ENCODE measurements at regions not wholly inside any gene's neighbourhood (a gene's known extent, or its start where the extent isn't known, plus 50 kb on each side); places are given as distances from the start of the nearest gene placed in this dataset.
"Not testable (repeated sequence)": the region's sequence is repeated elsewhere in the genome, so short reads cannot be mapped to it uniquely, and the experiment has no call there.

DNA sequence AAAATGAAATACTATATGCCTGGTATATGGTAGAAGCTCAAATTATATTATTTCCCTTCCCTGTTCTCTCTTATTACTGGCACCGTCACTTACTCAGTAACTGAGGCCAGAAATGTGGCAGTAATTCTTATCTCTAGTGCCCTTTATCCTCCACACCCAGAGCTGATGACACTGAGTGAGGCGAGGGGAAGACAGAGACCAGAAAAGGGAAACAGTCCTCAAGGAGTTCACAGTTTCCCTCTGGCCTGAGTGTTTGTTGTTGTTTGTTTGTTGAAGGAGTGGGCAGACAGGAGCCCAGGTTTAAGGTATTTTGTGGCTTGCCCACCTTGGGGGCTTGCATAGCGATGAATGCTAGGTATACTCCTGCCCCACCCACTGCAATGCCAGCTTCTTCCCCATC lies 101.5 kb upstream of the FNDC3A start:
- no peak overlapping the region for H3K4me3 ChIP-seq
- TF ChIP-seq, protein P1, sequence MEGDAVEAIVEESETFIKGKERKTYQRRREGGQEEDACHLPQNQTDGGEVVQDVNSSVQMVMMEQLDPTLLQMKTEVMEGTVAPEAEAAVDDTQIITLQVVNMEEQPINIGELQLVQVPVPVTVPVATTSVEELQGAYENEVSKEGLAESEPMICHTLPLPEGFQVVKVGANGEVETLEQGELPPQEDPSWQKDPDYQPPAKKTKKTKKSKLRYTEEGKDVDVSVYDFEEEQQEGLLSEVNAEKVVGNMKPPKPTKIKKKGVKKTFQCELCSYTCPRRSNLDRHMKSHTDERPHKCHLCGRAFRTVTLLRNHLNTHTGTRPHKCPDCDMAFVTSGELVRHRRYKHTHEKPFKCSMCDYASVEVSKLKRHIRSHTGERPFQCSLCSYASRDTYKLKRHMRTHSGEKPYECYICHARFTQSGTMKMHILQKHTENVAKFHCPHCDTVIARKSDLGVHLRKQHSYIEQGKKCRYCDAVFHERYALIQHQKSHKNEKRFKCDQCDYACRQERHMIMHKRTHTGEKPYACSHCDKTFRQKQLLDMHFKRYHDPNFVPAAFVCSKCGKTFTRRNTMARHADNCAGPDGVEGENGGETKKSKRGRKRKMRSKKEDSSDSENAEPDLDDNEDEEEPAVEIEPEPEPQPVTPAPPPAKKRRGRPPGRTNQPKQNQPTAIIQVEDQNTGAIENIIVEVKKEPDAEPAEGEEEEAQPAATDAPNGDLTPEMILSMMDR (IDR thresholded peaks at IDR 0.05): no peak
- intact Hi-C loops (cut with DNase I): no loop called here
- no peaks in the 10 kb centered on the region for H3K4me1 ChIP-seq
- H3K36me3 ChIP-seq: no peaks in the 10 kb centered on the region
- DNase-seq: no peak
- no peak overlapping the region for H3K27ac ChIP-seq
- peaks cover 0 to 7% of the 10 kb centered on the region in 2 donors for H3K27me3 ChIP-seq
- peak; percentile 23 for ATAC-seq
- H3K9me3 ChIP-seq: no peaks in the 10 kb centered on the region

DNA sequence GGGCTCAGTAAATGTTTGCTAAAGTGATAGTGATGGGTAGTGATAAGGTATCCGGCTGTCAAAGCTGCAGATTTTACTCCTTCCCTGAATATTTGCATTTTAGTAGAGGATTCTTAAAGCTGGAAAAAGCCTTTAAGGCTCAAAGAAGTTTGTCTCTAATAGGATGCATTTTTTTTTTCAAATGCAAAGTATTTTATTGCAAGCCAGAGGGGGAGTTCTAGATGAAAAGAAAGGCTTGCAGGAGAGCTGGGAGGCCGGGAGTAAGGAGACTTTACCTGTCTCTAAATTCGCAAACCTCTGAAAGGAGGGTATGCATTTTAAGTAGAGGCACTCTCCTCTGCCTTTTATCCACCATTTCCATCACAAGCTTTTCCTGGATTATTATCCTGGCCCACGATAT lies 100.7 kb upstream of the FNDC3A start:
- Histone ChIP-seq H3K4me3 (no peak overlapping the region), H3K4me1 (no peaks in the 10 kb centered on the region), H3K9me3 (no peaks in the 10 kb centered on the region), H3K36me3 (no peaks in the 10 kb centered on the region), H3K27ac (no peak overlapping the region), H3K27me3 (peaks cover 0 to 7% of the 10 kb centered on the region in 2 donors)
- no peak for DNase-seq
- TF ChIP-seq, protein P1 (IDR thresholded peaks at IDR 0.05): no peak
- intact Hi-C loops (cut with DNase I): no loop called here
- ATAC-seq: no peak

- no peaks in the 10 kb centered on the region for H3K9me3 ChIP-seq
- H3K4me3 ChIP-seq: no peak overlapping the region
- DNase-seq (no peak), ATAC-seq (no peak)
- no peaks in the 10 kb centered on the region for H3K36me3 ChIP-seq
- H3K4me1 ChIP-seq: no peaks in the 10 kb centered on the region
- intact Hi-C loops (cut with DNase I): no loop called here
- H3K27ac ChIP-seq: no peak overlapping the region
- H3K27me3 ChIP-seq: peaks cover 0 to 7% of the 10 kb centered on the region in 2 donors
- TF ChIP-seq, protein P1 (IDR thresholded peaks at IDR 0.05): no peak
These were observed 99.4 kb upstream of the FNDC3A start for GRCh38 chr13:48876289-48876688.

DNA sequence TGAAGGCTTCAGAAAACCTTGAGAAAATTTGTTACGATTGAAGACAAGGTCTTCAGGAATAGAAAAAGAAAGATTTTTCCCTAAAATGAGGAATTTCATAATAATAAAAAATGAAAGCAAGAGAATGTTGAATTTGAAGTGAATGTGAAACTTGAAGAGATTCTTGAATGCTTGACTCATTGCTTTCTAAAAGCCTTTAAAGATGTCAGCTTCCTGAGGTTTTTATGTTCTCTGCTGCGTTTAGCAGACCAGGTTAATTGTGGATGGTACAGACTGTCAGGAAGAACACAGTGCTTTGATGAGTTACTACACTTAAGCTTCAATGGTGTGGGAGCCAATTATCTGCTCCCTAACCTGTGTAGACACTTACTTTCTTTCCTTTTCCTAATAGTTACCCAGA lies 96.3 kb upstream of the FNDC3A start:
- no peaks in the 10 kb centered on the region for H3K36me3 ChIP-seq
- no peaks in the 10 kb centered on the region for H3K9me3 ChIP-seq
- H3K4me3 ChIP-seq: no peak overlapping the region
- H3K4me1 ChIP-seq: peaks cover 0 to under 1% of the 10 kb centered on the region in 2 donors
- intact Hi-C loops (cut with DNase I): no loop called here
- TF ChIP-seq, protein P1 (IDR thresholded peaks at IDR 0.05): no peak
- DNase-seq (no peak), ATAC-seq (no peak)
- peaks cover 0 to 7% of the 10 kb centered on the region in 2 donors for H3K27me3 ChIP-seq
- H3K27ac ChIP-seq: no peak overlapping the region

- intact Hi-C loops (cut with DNase I): no loop called here
- Histone ChIP-seq H3K36me3 (no peaks in the 10 kb centered on the region), H3K27ac (no peak overlapping the region), H3K27me3 (peaks cover 0 to 7% of the 10 kb centered on the region in 2 donors), H3K9me3 (no peaks in the 10 kb centered on the region), H3K4me3 (no peak overlapping the region), H3K4me1 (peaks cover 0 to 3% of the 10 kb centered on the region in 2 donors)
- ATAC-seq (no peak), DNase-seq (no peak)
- TF ChIP-seq, protein P1 (IDR thresholded peaks at IDR 0.05): no peak
These were observed 95.9 kb upstream of the FNDC3A start for GRCh38 chr13:48879854-48880253.

- H3K36me3 ChIP-seq; H3K9me3 ChIP-seq; H3K27me3 ChIP-seq; ATAC-seq; H3K4me3 ChIP-seq; DNase-seq; intact Hi-C loops (cut with DNase I); H3K4me1 ChIP-seq: not testable (repeated sequence)
- peak overlapping the region in 1 of 2 donors; percentile 63 for H3K27ac ChIP-seq
These were observed 91.9 kb upstream of the FNDC3A start for GRCh38 chr13:48883786-48884185.
